Kidney epithelial cell (primary cell): ENCODE measurements at regions not wholly inside any gene's neighbourhood (a gene's known extent, or its start where the extent isn't known, plus 50 kb on each side); places are given as distances from the start of the nearest gene placed in this dataset.
"Not testable (repeated sequence)": the region's sequence is repeated elsewhere in the genome, so short reads cannot be mapped to it uniquely, and the experiment has no call there.

ENCODE experiments used
- DNase-seq: peaks from one replicate; pipeline ENCODE4 v3.0.0-alpha.2; 2010; ENCODE audit warnings: low read depth
- H3K27me3 ChIP-seq: 2 replicates; pipeline ENCODE4 v1.6.0; 2011; ENCODE audit warnings: low read length; ENCODE audit not compliant: control insufficient read depth, insufficient read depth
- H3K36me3 ChIP-seq: 2 replicates; pipeline ENCODE4 v1.5.1; 2011; ENCODE audit warnings: low read length; ENCODE audit not compliant: control insufficient read depth, insufficient read depth
- H3K4me3 ChIP-seq: 2 replicates; pipeline ENCODE4 v1.5.1; 2011; ENCODE audit warnings: low read depth, mild to moderate bottlenecking, control low read depth, low read length
- TF ChIP-seq, protein P1 (sequence below): IDR thresholded peaks from 2 replicates; pipeline ENCODE4 v1.5.1; 2011; ENCODE audit warnings: mild to moderate bottlenecking, moderate library complexity, low read length, control low read depth, inconsistent platforms; ENCODE audit not compliant: insufficient read depth, poor library complexity, severe bottlenecking

- no peak overlapping the region for H3K4me3 ChIP-seq
Observed at GRCh38 chr2:168330624-168331423, 83.4 kb upstream of the STK39 start.

DNA sequence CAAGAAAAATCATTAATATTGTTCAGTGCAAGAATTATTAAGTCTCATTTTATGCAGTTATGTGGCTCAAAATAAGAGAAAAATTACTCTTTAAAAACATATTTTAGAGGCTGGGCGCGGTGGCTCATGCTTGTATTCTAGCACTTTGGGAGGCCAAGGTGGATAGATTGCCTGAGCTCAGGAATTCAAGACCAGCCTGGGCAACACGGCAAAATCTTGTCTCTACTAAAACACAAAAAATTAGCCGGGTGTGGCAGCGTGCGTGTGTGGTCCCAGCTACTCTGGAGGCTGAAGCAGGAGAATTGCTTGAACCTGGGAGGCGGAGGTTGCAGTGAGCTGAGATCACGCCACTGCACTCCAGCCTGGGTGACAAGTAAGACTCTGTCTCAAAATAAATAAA is 87.9 kb upstream of the STK39 start:
- DNase-seq, H3K36me3 ChIP-seq, H3K27me3 ChIP-seq, H3K4me3 ChIP-seq: not testable (repeated sequence)

More at GRCh38 chr2:168330624-168331423, 83.4 kb upstream of the STK39 start:
- DNase-seq, result no peak
- Histone ChIP-seq H3K27me3 (no peaks in the 10 kb centered on the region), H3K36me3 (no peaks in the 10 kb centered on the region)
- TF ChIP-seq, protein P1, sequence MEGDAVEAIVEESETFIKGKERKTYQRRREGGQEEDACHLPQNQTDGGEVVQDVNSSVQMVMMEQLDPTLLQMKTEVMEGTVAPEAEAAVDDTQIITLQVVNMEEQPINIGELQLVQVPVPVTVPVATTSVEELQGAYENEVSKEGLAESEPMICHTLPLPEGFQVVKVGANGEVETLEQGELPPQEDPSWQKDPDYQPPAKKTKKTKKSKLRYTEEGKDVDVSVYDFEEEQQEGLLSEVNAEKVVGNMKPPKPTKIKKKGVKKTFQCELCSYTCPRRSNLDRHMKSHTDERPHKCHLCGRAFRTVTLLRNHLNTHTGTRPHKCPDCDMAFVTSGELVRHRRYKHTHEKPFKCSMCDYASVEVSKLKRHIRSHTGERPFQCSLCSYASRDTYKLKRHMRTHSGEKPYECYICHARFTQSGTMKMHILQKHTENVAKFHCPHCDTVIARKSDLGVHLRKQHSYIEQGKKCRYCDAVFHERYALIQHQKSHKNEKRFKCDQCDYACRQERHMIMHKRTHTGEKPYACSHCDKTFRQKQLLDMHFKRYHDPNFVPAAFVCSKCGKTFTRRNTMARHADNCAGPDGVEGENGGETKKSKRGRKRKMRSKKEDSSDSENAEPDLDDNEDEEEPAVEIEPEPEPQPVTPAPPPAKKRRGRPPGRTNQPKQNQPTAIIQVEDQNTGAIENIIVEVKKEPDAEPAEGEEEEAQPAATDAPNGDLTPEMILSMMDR, result no peak

DNA sequence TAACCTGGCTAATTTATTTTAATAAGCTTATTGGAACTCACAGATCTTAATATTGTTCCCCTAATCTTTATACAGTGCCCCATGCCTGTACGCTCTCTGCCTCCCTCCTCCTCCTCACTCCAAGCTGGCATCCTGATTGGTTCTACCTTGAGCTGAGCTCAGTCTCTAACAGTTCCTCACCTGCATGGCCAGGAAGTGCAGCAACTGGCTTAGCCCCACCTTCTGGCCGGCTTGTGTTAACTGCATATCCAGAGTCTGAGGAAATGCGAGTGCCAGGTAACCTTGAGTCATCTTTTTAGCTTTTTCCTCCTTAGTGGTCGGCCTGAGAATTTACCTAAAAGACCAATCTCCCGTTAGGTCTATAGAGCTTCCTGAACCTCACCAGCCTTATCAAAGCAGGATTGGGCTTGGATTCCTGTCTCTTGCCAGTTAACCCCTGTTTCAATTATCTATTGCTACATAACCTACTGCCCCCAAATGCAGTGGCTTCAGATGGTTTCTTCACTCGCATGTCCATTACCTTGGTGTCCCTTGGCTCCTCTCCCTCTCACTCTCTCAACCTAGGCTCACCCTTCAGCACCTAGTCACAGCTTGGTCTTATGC is 89.5 kb upstream of the STK39 start:
- no peak overlapping the region for H3K4me3 ChIP-seq
- H3K27me3 ChIP-seq, result no peaks in the 10 kb centered on the region
- TF ChIP-seq, protein P1, result peak; percentile 71
- DNase-seq, result no peak
- no peaks in the 10 kb centered on the region for H3K36me3 ChIP-seq

DNA sequence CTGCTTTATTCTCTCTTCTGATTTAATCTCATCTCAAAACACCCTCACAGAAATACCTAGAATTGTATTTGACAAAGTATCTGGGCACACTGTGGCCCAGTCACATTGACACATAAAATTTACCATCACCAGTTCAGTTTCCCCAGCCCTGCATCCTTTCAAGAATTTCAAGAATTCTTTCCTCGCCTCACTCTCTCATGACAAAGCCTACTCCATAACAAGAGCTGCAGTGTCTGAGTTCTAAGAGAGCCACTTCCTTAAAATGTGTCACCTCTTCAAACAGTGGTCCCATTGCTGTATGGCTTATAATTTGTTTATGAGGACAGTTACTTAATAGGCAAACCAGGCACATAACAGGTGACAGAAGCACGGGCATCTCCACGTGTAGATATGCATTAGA is 90.9 kb upstream of the STK39 start:
- H3K36me3 ChIP-seq, result no peaks in the 10 kb centered on the region
- DNase-seq, result no peak
- TF ChIP-seq, protein P1, result no peak
- H3K4me3 ChIP-seq, result no peak overlapping the region
- no peaks in the 10 kb centered on the region for H3K27me3 ChIP-seq

- Histone ChIP-seq H3K36me3 (no peaks in the 10 kb centered on the region), H3K27me3 (no peaks in the 10 kb centered on the region), H3K4me3 (no peak overlapping the region)
- TF ChIP-seq, protein P1, result no peak
- DNase-seq, result no peak
Observed at GRCh38 chr2:168338803-168339437, 91.5 kb upstream of the STK39 start.

- no peaks in the 10 kb centered on the region for H3K36me3 ChIP-seq
- TF ChIP-seq, protein P1, result no peak
- no peak for DNase-seq
- no peaks in the 10 kb centered on the region for H3K27me3 ChIP-seq
- H3K4me3 ChIP-seq, result no peak overlapping the region
Observed at GRCh38 chr2:168340931-168341330, 93.5 kb upstream of the STK39 start.
